ENCODE measurements at regions not wholly inside any gene's neighbourhood (a gene's known extent, or its start where the extent isn't known, plus 50 kb on each side); places are given as distances from the start of the nearest gene placed in this dataset.
"Not testable (repeated sequence)": the region's sequence is repeated elsewhere in the genome, so short reads cannot be mapped to it uniquely, and the experiment has no call there.

GRCh38 chrX:131441033-131441432 is 102.8 kb upstream of the OR13H1 start:
- DNase-seq (ENCODE audit: low read depth), result no peak
- TF ChIP-seq CTCF (conservative IDR thresholded peaks at IDR 0.05; ENCODE audit: low read depth, low read length), result no peak
- no peak overlapping the region for H3K4me3 ChIP-seq (ENCODE audit: low read depth, low read length)

GRCh38 chrX:131445955-131446354 is 97.9 kb upstream of the OR13H1 start:
- no peak for DNase-seq (ENCODE audit: low read depth)
- no peak overlapping the region for H3K4me3 ChIP-seq (ENCODE audit: low read depth, low read length)
- TF ChIP-seq CTCF (conservative IDR thresholded peaks at IDR 0.05; ENCODE audit: low read depth, low read length), result no peak

GRCh38 chrX:131461855-131462254 is 82.0 kb upstream of the OR13H1 start:
- DNase-seq (ENCODE audit: low read depth); H3K4me3 ChIP-seq (ENCODE audit: low read depth, low read length): not testable (repeated sequence)

GRCh38 chrX:131473809-131474208 is 70.1 kb upstream of the OR13H1 start:
- DNase-seq (ENCODE audit: low read depth); H3K4me3 ChIP-seq (ENCODE audit: low read depth, low read length): not testable (repeated sequence)

- no peak overlapping the region for H3K4me3 ChIP-seq (ENCODE audit: low read depth, low read length)
- no peak for DNase-seq (ENCODE audit: low read depth)
- TF ChIP-seq CTCF (conservative IDR thresholded peaks at IDR 0.05; ENCODE audit: low read depth, low read length), result no peak
Observed at GRCh38 chrX:131477498-131477897, 66.4 kb upstream of the OR13H1 start.
